ENCODE measurements at regions not wholly inside any gene's neighbourhood (a gene's known extent, or its start where the extent isn't known, plus 50 kb on each side); places are given as distances from the start of the nearest gene placed in this dataset.

DNA sequence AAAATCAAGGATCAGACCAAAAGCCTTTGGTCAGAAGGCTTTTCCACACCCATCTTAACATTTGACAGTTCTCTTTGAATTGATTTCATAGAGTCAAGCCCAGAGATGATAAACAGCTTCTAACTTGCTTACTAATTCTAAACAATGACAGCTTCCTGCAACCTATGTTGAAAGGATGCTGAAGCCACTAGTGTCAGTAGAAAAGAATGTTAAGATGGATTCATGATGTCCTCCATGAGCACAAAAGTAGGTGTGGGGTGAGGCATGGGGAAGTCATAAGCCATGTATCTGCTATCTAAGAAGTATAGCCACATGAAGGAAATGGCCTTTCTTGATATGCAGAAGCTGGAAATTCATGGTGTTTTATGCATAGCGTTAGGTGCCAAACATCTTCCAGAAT lies 269.3 kb downstream of the DHX15 start:
- intact Hi-C loops (cut with DNase I) = no loop called here
- no peak for DNase-seq

DNA sequence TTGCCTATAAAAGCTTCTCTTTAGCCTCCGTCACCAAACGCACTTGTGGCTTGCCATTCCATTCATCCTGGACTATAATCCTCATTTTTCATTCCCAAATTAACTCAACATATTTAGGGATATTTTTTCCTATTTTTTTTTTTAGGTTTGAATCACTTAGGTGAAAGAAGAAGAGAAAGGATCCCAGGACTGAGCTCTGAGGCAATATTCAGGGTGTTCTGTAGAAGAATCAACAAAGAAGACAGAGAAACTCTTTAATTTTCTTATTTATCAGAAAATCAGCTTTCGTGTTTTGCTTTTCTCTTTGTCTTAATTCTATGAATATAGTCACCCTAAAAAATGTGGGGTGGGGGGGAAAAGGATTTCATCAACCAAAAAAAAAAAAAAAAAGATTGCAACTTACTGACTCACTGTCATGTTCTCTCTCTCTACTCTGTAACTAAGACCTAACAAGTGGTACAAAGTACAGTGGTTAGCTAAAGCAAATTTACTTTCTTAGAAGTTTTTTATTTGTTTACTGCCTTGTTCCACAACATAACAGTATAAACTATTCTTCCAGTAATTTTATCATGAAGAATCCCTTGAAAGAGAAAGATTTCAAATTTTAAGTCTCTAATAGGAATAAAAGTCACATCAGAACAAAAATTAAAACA lies 272.0 kb downstream of the DHX15 start:
- DNase-seq = no peak
- intact Hi-C loops (cut with DNase I) = no loop called here

DNA sequence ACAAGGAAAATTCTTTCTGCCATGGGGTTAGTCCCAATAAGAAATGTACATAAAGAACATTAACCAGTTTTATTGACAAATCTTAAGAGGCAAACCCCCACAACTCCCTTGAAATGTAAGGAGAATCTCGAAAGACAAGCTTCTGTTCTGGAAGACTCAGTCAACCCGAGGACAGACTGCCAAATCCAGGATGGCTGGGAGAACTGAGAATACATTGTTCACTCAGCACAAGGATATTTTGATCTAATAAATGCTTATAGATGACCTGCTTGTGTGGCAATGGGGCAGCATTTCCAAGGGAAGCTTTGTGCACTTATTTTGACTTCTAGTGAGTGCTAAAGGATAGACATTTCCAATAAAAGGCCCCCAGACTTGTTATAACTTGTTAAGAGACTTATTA lies 280.4 kb downstream of the DHX15 start:
- DNase-seq = no peak
- intact Hi-C loops (cut with DNase I) = no loop called here

DNA sequence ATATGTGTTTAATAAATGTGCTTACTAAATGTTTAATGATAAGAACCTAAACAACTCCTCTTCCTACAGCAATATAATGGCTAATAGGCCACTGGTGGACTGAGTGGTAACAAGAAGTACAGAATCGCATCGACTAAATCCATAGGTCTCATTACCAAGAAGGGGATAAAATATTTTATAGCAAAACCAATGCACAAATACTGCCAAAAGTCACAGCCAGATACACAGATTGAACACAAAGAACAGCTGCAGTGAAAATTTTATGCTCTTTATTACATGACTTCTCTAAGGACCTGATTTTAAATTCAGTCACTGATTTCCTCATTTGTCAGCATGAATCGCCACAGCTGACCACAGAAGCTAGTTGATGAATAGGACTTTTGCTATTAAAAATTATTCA lies 285.4 kb downstream of the DHX15 start:
- no peak for DNase-seq
- intact Hi-C loops (cut with DNase I) = no loop called here

DNA sequence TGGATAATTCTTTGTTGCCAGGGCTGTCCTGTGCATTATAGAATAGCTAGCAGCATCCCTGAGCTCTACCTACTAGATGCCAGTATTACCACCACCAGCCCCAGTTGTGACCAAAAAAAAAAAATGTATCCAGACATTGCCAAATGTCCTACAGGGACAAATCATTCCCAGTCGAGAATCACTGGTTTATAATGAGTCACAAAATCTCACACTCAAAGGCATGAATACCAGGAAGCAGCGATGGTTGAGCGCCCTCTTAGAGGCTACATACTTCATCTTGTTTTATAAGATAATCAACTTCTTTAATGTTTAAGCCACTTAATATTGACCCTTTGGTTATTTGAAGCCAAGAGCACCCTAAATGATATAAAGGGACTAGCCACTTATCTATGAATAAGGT lies 297.3 kb downstream of the DHX15 start:
- DNase-seq = no peak

DNA sequence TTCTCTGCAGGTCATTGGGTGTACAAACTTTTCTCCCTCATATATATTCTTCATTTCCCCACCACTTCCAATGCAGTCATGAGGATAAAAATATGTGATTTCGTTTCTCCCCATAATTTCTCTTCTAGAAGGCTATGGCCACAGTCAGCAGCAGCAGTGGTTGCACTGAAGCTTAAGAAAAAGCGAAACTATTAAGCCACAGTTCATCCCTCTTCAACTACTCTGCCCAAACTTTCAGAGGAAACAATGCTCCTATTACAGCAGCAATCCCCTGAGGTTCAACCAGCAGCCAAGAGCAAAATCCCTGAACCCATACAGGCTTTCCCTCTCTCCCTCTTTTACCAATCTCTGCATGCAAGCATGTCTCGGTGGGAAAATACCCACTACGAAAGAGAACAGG lies 298.6 kb downstream of the DHX15 start:
- no peak for DNase-seq
- intact Hi-C loops (cut with DNase I) = no loop called here

More for the DNA sequence above, 297.3 kb downstream of the DHX15 start:
- intact Hi-C loops (cut with DNase I) = no loop called here

DNA sequence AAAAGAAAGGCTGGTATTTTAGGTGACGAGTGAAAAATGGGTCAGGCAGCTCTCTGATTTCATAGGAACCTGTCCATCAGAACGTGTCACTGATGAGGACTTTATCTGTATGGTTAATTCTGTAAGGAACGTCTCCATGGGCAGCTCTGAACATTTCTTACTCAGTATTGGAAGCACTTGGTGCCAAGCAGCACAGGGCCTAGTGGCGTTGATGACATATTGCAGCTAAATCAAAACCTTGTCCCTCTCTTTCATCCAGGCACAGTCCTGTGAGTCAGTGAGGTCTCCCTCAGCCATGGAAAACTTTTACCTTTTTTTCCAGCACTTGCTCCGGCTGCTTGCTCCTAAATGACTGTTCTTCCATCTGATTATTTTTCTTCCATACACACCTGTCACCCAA lies 301.9 kb downstream of the DHX15 start:
- intact Hi-C loops (cut with DNase I) = no loop called here
- DNase-seq = no peak

DNA sequence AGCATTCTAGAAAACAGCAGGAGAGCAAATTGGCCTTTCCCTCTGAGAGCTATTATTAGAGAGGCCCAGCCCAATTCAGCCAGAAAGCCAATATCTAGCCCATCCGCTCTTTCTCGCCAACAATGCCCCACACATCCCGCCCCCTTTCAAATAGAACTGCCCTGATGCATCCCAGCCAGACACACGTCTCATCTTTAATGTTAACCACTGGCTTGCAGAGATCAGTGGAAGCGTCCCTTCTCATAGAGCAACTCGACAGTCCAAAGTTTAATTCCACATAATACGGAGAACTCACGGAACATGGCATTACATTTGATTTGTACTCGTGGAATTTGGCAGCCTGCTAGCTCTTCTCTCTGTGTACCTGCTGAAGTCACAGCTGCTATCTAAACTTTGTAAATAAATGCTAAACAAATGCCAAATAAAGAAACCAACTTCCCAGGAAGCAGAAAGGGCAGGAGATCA lies 304.4 kb downstream of the DHX15 start:
- DNase-seq = no peak
- intact Hi-C loops (cut with DNase I) = no loop called here

DNA sequence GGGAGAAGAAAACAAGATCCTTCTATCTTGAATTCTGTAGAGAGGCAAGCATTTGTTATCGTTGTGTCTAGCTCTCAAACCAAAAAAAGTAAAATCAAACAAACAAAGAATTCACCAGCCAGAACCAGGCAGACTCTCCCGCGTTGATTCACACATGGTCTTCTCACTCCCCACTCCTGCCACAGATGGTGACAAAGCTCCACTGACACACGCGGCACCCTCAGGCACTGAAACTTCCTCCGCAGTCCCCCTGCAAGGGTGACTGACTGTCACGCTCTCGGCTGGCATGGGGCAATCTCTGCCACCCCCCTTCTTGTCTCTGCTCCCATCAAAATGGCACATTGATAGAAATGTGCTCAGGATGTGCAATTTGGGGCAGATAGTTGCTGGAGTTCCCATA lies 304.9 kb downstream of the DHX15 start:
- intact Hi-C loops (cut with DNase I) = no loop called here
- peak in 5 of 10 donors; percentile 8 to 75 (median 15) for DNase-seq

DNA sequence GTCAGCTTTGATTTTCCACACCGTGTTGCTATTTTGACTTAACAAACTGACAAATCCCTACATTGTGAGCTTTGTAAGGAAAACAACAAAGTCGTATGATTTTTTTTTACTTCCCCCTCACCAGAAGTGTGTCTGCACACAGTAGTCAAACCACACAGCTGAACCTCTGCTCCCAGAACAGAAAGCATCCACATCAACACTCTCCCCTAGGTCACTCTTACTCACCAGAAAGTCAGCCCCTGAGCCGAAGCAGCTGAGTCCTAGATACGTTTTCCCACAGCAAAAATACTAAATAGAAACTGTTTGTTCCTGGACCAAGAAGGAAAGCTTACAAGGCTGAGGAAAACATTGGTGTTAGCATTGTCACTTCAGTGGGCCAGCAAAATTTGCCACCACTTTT lies 305.7 kb downstream of the DHX15 start:
- no peak for DNase-seq
- intact Hi-C loops (cut with DNase I) = no loop called here

DNA sequence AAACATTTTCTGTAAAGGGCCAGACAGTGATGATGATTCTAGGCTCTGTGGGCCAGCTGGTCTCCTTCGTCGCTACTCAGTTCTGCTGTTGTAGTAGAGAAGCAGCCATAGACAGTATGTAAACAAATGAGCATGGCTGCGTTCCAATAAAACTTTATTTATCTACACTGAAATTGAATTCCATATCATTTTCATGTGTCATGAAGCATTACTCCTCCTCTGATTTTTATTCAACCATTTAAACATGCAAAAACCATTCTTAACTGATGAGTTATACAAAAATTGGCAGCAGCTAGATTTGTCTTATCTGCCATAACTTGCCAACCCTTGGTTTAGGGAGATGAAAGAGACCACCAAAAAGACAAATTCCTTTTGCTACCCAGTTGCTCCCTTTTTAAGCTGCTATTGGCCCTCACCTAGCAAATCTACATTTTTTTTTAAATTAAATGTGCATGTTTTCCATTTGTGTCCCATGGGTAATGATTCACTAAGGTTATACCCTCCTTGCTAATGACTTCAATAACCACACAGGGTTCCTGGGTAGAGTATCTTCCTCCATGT lies 309.9 kb downstream of the DHX15 start:
- intact Hi-C loops (cut with DNase I) = no loop called here
- no peak for DNase-seq

DNA sequence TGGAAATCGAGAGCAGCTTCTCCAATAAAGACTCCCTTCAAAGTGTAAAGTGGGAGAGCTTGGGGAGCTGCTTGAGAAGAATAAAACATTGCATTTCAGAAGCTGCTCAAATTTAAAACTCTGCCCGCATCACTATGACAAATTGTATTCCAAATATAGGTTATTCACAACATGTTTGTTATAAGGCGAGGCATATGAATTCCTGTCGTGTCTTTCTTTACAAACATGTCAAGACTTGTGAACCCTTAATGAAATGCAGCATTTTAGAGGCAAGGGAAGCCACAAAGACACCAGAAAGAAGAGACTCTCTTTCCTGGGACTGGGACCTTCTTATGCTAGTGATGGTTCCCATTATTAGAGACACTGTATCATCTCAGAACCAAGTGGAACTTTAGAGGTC lies 311.2 kb downstream of the DHX15 start:
- intact Hi-C loops (cut with DNase I) = no loop called here
- DNase-seq = no peak

DNA sequence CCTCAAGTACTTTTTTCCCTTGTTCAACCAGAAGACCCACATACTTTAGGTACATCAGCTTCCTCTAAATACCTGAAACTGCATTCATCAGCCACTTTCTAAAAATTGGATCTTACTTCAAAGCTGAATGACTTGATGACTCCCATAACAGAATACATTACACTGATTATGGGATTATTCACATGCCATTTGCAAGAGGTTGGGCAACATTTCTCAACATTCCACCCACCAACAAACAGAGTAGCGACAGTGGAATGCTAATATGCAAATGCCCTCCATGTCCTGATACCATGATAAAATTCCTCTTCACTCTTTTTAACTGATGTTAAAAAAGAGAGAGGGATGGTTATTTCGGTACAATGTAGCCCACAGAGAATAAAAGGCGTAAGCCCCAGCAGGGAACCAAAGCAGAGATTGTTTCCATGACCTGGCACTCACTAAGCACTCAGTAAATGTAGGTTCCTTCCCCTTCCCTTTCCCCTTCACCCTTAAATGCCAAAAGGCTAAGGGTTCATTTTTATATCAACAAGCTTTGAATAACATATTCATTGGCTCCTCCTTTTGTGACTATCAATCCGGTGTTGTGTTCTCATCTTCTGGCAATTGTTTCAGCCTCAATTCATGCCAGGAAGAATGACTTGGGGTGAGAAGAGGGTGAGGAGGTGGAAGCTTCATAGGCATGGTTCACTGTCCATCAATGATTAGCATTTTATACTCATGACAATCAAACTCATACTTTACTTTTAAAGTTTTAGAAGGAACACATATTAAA lies 317.2 kb downstream of the DHX15 start:
- intact Hi-C loops (cut with DNase I) = no loop called here
- no peak for DNase-seq

DNA sequence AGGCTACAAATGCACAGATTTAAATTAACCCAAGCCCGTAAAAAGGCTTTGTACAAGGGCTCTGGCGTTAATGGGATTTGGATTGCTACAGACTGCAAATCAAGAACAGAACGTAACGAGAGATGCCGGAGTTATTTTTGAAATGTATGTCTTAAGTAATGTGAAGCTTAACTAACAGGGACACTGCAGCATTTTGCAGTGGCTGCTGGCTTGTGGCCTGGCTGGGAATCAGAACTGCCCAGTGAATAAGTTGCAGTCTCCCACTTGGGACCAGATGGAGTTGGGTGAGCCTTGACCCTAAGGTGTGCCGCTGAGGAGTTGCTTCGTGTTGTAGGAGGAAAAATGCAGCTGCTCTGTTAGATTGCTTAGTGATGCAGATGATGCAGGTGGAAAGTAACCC lies 318.4 kb downstream of the DHX15 start:
- peak in 1 of 10 donors; percentile 60 for DNase-seq
- intact Hi-C loops (cut with DNase I) = no loop called here

DNA sequence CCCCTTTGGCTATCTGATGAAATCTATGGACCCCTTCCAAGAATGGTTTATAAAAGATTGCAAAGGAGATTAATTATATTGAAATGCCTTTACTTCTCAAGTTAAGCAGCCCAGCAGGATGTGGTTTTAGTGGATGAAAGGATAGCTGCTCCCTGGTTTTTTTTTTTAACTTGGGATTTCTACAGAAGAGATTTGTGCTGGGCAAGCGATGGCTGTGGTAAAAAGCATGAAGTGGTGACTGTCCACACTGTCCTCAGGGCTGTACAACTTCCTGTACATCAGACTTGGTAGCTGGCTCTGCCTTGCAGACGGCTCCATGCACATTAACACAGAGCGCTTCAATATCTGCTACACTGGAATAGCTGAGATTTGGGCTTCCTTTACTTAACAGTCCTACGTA lies 321.7 kb downstream of the DHX15 start:
- DNase-seq = no peak
- intact Hi-C loops (cut with DNase I) = no loop called here

DNA sequence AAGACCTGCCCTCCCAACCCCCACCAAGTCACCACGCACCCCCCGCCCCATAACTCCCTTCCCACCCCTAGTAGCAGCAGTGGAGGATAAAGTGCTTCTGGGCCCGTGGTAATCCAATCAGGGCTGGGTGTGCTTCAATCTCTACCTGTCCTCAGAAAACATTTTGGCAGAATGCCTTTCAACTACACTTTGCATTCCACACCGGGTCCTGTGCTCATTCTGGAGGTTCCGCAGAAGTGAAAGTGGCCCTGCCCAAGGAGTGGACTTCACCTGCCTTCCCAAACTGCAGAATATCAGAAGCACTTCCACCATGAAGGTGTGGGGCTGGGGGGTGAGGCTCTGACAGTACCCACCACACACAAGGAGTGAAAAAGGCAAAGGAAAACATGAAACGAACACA lies 322.3 kb downstream of the DHX15 start:
- intact Hi-C loops (cut with DNase I) = no loop called here
- DNase-seq = no peak

DNA sequence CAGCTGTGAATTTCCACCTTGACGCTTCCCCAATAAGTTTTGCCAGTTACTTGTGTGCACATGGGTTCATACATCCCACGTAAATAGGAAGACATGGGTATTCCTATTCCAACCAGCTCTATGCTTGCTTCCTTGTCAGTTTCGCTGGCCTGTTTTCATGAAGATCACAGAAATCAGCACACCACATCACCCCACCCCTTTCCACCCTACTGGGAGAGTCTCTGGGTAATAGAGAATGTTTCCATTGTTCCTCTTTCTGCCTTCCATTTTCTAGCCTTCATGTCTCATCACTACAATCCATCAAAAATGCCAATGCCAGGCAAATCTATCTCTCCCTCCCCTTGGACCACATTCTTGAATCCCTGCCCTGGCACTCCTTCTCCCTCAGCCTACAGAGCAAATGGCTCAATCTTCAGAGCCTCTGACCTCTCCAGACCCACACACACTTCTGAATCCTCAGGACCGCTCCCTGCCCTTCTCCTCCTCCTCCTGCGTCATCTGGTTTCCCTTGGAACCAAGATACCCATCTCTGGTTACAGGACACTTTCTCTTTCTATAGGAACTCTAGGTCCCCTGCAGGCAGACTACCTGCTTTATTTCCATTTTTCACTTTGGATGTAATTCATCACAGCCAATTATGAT lies 323.3 kb downstream of the DHX15 start:
- intact Hi-C loops (cut with DNase I) = no loop called here
- DNase-seq = no peak

DNA sequence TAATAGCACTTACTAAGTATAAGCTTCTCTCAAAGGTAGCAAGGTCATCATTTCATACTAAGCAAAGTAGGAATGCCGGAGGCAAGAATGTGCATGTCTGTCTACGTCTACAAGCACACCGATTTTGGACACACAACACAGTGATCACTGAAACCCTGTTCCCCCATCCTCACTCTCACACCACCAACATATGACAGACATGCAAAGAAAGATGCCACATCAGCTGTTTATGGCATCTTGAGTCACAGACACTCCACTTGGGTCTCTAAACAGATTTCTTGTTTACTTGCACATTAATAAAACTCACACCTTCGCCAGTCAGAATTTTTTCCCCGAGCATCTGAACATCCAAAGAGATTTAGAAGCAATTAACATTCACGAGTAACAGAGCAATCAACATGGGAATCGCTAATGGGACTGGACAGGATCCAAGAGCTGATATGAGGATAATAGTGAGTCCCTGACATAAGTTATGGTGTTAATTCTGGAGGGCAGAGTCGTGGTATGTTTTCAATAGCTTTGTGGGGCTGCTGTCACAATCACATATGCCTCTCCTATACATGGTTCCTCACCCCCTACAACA lies 324.1 kb downstream of the DHX15 start:
- intact Hi-C loops (cut with DNase I) = no loop called here

DNA sequence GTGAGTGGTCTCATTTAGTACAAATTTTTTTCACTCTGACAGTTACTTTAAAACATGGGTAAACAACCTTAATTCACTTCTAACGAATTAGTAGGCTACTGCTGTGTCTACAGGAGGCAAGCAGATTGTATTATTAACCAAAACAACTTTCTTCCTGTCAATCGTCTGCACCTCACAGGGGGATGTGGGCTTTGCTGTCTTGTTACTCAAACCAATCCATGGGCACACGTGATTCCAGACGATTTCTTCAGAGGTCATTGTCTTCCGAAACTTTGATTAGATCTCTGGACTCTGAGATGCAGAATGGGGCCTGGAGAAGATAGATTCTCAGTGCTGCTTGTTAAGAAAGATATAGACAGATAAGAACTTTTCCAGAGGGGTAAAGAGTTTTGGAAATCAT lies 327.8 kb downstream of the DHX15 start:
- intact Hi-C loops (cut with DNase I) = no loop called here
- DNase-seq = no peak

More for the DNA sequence above, 324.1 kb downstream of the DHX15 start:
- no peak for DNase-seq

DNA sequence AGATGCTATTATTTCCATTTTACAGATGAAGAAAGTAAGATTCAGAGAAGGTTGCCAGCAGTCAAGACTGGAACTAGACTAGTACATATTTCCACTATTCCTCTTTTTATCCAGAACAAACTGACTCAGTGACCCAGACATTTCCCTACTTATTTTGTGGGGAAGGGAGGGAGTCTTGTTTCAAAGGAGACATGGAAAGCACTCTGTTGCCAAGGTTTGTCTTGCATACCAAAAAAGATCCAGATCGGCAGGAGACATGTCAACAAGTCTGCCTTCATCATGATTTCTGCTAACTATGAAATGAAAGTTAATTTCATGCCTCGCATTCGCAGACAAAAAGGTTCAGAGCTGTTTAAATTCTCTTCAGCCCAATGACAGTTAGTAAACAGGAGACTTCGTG lies 328.3 kb downstream of the DHX15 start:
- no peak for DNase-seq
- intact Hi-C loops (cut with DNase I) = no loop called here

DNA sequence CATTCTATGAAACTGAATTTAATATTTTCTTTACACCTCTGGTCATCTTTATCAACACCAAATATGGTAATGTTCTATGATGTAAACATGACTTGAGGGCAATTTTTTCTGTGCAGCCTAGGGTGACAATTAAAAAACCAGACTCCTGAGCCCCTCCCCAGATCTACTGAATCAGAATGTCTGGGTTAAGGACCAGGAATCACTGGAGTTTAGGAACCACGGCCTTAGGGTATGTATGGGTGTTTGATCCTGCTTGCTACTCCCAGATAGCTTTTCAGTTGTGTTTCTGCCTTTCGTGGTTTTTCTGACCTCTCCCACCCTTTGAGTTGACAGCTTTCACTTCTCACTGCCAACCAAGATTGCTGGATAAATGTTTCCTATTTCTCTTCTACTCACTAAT lies 332.2 kb downstream of the DHX15 start:
- intact Hi-C loops (cut with DNase I) = no loop called here

More for the DNA sequence above, 332.2 kb downstream of the DHX15 start:
- no peak for DNase-seq

Data from posterior cingulate gyrus (tissue), 11 donors.